Stomach (tissue), 4 donors: ENCODE measurements at regions not wholly inside any gene's neighbourhood (a gene's known extent, or its start where the extent isn't known, plus 50 kb on each side); places are given as distances from the start of the nearest gene placed in this dataset.
"Not testable (repeated sequence)": the region's sequence is repeated elsewhere in the genome, so short reads cannot be mapped to it uniquely, and the experiment has no call there.

ENCODE experiments used
- CTCF ChIP-seq, 7 experiments: fragments of 450-650 bp in 4 of 7; fragments of 200-600 bp in 3 of 7; sonication (generic) in 3 of 7; IDR thresholded peaks; one replicate each; pipeline ENCODE4 v1.5.1; 2016 to 2019; ENCODE audit warnings: antibody characterized with exemption in 7 of 7, control low read depth in 2 of 7, mild to moderate bottlenecking in 1 of 7
- EP300 ChIP-seq: sonication (generic); formaldehyde crosslinking; IDR thresholded peaks from one replicate; pipeline ENCODE4 v1.6.1; 2017; ENCODE audit warnings: antibody characterized with exemption
- POLR2A ChIP-seq, 4 donors: fragments of 450-650 bp; IDR thresholded peaks; one replicate each; pipeline ENCODE4 v1.6.1; 2016; ENCODE audit warnings: antibody characterized with exemption in 4 of 4, control low read depth in 2 of 4, mild to moderate bottlenecking in 1 of 4, moderate library complexity in 1 of 4

GRCh38 chrX:93434721-93435120, 238.7 kb downstream of the NAP1L3 start:
- TF ChIP-seq CTCF (IDR thresholded peaks at IDR 0.05); POLR2A (IDR thresholded peaks at IDR 0.05); EP300: not testable (repeated sequence)
